ENCODE measurements at regions not wholly inside any gene's neighbourhood (a gene's known extent, or its start where the extent isn't known, plus 50 kb on each side); places are given as distances from the start of the nearest gene placed in this dataset.

DNA sequence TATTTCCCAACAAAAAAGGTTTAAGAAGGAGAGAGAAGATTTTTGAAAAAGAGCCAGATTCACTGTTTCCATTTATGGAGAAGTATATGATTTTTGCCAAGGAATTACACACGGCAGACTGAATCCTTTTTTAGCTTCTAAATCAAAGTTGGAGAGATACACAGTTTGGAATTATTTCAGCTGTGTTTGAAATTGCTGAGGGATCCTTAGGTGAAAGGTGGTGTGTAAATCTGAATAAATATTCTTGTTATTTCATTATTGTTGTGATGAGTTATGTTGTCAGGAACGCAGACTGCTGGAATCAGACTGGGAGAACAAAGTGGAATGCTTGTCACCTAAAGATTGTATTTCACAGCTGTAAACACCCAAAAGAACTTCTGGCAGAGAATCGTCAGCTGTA is 168.5 kb upstream of the AKIRIN2 start:
- TF ChIP-seq ZNF384 (IDR thresholded peaks at IDR 0.05) (no peak), BHLHE40 (IDR thresholded peaks at IDR 0.05; ENCODE audit: borderline replicate concordance) (no peak), SP1 (IDR thresholded peaks at IDR 0.05) (no peak), FOXK2 (IDR thresholded peaks at IDR 0.05) (no peak), FOXM1 (IDR thresholded peaks at IDR 0.05; ENCODE audit: borderline replicate concordance) (no peak), ARNT (IDR thresholded peaks at IDR 0.05) (no peak)

Data from HEK293T (cell line).